ENCODE measurements at regions not wholly inside any gene's neighbourhood (a gene's known extent, or its start where the extent isn't known, plus 50 kb on each side); places are given as distances from the start of the nearest gene placed in this dataset.

GRCh38 chr12:107515446-107515958 is 170.1 kb upstream of the PWP1 start:
- TF ChIP-seq EZH2 (IDR thresholded peaks at IDR 0.05; ENCODE audit: insufficient read depth, poor library complexity, severe bottlenecking) (no peak), EZH2phosphoT487 (IDR thresholded peaks at IDR 0.05; ENCODE audit: insufficient read depth, low read depth) (no peak)

Data from GM23248 (cell line).